Left lung (tissue), 4 donors: ENCODE measurements at regions not wholly inside any gene's neighbourhood (a gene's known extent, or its start where the extent isn't known, plus 50 kb on each side); places are given as distances from the start of the nearest gene placed in this dataset.

Experiments
- ATAC-seq: fragments of 200-7000 bp; cut with Tn5 transposase; one replicate; pipeline ENCODE4 v1.9.1; 2020; ENCODE audit warnings: moderate library complexity
- DNase-seq, 4 donors: peaks; one replicate each; pipeline ENCODE4 v3.0.0-alpha.2; 2013 to 2020
- H3K27ac ChIP-seq, 2 donors: fragments of 200-600 bp; sonication (generic) in 1 of 2; one replicate each; pipeline versions ENCODE4 v1.5.0 to v1.8.0; 2020 to 2021
- H3K27me3 ChIP-seq, 2 donors: fragments of 200-600 bp; sonication (generic) in 1 of 2; one replicate each; pipeline versions ENCODE4 v1.5.0 to v1.8.0; 2020 to 2021
- H3K36me3 ChIP-seq, 2 donors: fragments of 200-600 bp; sonication (generic) in 1 of 2; one replicate each; pipeline versions ENCODE4 v1.5.0 to v1.8.0; 2020 to 2021
- H3K4me1 ChIP-seq, 2 donors: fragments of 200-600 bp; one replicate each; pipeline ENCODE4 v1.8.0; 2021
- H3K4me3 ChIP-seq, 2 donors: fragments of 200-600 bp; sonication (generic) in 1 of 2; one replicate each; pipeline versions ENCODE4 v1.5.0 to v1.8.0; 2020 to 2021; ENCODE audit warnings: mild to moderate bottlenecking in 1 of 2
- H3K9me3 ChIP-seq, 2 donors: fragments of 200-600 bp; sonication (generic) in 1 of 2; one replicate each; pipeline versions ENCODE4 v1.5.0 to v1.8.0; 2020 to 2021
- intact Hi-C, 2 donors: fragments of 100-400 bp; cut with DNase I; formaldehyde crosslinking; loops; one replicate each; pipeline versions ENCODE4 v1.11.2 to v1.14.2; 2022
- TF ChIP-seq, protein P1 (sequence below), 2 donors: fragments of 200-600 bp; sonication (generic) in 1 of 2; IDR thresholded peaks; one replicate each; pipeline versions ENCODE4 v1.5.0 to v1.8.0; 2021; ENCODE audit warnings: antibody characterized with exemption in 2 of 2
- donor health status: DM: no; HTN: yes; CAD: no.
- donor health status: DM: no; HTN: no; CAD: no.

DNA sequence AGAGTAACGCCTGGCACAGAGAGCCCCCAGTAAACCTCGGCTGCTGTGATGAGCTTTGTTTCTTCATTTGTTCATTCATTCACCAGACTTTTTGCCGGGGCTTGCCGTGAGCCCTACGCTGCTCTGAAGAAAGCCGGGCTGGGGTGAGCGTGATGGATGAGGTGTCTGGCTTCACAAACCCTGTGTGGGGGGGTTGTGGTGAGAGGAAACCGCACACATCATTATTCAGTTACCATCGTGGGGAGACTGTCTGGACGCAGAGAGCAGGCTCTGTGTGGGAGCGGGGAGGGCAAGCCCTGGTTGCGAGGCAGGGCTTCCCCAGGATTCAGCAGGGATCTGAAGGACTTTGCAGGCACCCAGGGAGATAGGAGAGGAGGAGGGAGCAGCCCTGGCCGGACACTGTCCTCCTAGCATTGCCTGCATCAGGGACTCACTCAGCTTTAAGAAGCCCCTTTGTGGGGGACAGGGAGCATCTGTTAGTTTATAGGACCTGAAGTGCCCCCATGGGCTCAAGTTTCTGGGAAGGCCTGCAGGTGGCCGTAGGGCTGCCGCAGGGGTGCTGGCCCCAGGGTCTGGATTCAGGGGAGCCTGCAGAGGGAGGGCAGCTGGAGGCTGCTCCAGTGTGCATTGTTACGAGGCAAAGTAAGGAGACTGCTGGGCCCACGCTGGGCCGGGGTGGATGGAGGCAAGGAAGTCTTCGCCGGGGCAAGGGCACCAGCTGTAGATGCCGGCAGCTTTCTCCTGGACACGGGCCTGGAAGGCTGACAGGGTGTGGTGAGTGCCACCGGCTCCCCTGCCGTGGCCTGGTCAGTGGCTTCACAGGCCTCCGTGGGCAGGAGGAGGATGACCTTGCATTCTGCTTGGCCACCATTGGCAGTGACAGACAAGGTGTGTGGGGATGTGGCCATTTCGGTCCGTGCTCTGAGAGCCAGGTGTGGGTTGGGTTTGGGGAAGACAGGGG is 334.5 kb downstream of the SEC14L1 start:
- no peak overlapping the region for H3K27ac ChIP-seq
- H3K36me3 ChIP-seq = no peaks in the 10 kb centered on the region
- no peak overlapping the region for H3K4me3 ChIP-seq
- intact Hi-C loops = loop anchor here in 1 of 2 donors (5.0 kb wide), 1 partner anchor 43 kb away; no protein-coding TSS in a partner anchor
- DNase-seq (peak in 2 of 4 donors; percentile 71 to 83), ATAC-seq (peak; percentile 4)
- H3K9me3 ChIP-seq = no peaks in the 10 kb centered on the region
- peaks cover 66 to 98% of the 10 kb centered on the region in 2 donors for H3K4me1 ChIP-seq
- TF ChIP-seq, protein P1, sequence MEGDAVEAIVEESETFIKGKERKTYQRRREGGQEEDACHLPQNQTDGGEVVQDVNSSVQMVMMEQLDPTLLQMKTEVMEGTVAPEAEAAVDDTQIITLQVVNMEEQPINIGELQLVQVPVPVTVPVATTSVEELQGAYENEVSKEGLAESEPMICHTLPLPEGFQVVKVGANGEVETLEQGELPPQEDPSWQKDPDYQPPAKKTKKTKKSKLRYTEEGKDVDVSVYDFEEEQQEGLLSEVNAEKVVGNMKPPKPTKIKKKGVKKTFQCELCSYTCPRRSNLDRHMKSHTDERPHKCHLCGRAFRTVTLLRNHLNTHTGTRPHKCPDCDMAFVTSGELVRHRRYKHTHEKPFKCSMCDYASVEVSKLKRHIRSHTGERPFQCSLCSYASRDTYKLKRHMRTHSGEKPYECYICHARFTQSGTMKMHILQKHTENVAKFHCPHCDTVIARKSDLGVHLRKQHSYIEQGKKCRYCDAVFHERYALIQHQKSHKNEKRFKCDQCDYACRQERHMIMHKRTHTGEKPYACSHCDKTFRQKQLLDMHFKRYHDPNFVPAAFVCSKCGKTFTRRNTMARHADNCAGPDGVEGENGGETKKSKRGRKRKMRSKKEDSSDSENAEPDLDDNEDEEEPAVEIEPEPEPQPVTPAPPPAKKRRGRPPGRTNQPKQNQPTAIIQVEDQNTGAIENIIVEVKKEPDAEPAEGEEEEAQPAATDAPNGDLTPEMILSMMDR (IDR thresholded peaks at IDR 0.05) = no peak
- H3K27me3 ChIP-seq = no peaks in the 10 kb centered on the region

DNA sequence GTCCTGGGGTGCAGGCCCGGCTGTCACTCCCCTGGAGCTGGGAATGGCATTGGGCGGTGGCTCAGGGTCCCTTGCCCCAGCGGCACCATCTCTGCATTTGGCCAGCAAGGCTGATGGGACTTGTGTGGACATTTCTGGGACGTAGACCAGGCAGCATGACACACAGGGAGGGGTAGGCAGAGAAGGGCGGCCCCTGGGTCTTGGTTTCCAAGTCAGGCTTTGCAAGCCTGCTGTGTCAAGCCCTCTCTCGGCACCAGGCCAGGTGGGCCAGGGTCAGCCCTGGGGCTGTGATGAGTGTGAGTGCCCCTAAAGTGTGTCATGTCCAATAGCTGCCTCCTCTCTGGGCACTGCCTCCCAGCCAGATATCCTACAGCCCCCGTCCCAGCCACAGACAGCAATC is 335.2 kb downstream of the SEC14L1 start:
- Histone ChIP-seq H3K4me1 (peaks cover 63 to 91% of the 10 kb centered on the region in 2 donors), H3K27ac (no peak overlapping the region)
- intact Hi-C loops = loop anchor here in 1 of 2 donors (5.0 kb wide), 1 partner anchor 44 kb away; no protein-coding TSS in a partner anchor

DNA sequence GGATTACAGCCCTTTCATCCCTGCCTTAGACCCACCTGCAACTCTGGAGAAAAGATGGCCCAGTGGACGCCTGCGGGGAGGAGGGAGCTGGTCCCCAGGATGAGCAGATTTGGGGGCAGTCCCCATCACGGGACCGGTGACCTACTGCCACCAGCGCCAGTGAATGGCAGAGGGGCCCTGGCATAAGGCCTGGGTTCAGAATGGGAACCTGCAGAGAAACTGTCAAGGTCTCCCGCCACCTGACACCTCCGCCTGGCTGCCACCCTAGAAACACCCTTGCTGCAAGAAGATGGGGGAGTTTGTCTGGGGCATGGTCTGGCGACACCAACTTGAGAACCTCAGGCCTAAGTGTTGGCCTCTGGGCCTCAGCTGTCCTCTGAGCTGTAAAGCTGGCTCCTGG is 335.7 kb downstream of the SEC14L1 start:
- TF ChIP-seq, protein P1 (IDR thresholded peaks at IDR 0.05) = no peak
- DNase-seq = peak in 1 of 4 donors; percentile 39
- Histone ChIP-seq H3K4me3 (no peak overlapping the region), H3K36me3 (peaks cover 0 to 8% of the 10 kb centered on the region in 2 donors), H3K9me3 (no peaks in the 10 kb centered on the region), H3K4me1 (peaks cover 58 to 86% of the 10 kb centered on the region in 2 donors), H3K27me3 (no peaks in the 10 kb centered on the region), H3K27ac (no peak overlapping the region)
- intact Hi-C loops = loop anchor here in 1 of 2 donors (5.0 kb wide), 1 partner anchor 44 kb away; no protein-coding TSS in a partner anchor
- ATAC-seq = no peak

More for the DNA sequence above, 335.2 kb downstream of the SEC14L1 start:
- TF ChIP-seq, protein P1 (IDR thresholded peaks at IDR 0.05) = no peak
- no peak for ATAC-seq
- Histone ChIP-seq H3K27me3 (no peaks in the 10 kb centered on the region), H3K9me3 (no peaks in the 10 kb centered on the region), H3K36me3 (peaks cover 0 to 4% of the 10 kb centered on the region in 2 donors), H3K4me3 (no peak overlapping the region)
- peak in 1 of 4 donors; percentile 58 for DNase-seq

DNA sequence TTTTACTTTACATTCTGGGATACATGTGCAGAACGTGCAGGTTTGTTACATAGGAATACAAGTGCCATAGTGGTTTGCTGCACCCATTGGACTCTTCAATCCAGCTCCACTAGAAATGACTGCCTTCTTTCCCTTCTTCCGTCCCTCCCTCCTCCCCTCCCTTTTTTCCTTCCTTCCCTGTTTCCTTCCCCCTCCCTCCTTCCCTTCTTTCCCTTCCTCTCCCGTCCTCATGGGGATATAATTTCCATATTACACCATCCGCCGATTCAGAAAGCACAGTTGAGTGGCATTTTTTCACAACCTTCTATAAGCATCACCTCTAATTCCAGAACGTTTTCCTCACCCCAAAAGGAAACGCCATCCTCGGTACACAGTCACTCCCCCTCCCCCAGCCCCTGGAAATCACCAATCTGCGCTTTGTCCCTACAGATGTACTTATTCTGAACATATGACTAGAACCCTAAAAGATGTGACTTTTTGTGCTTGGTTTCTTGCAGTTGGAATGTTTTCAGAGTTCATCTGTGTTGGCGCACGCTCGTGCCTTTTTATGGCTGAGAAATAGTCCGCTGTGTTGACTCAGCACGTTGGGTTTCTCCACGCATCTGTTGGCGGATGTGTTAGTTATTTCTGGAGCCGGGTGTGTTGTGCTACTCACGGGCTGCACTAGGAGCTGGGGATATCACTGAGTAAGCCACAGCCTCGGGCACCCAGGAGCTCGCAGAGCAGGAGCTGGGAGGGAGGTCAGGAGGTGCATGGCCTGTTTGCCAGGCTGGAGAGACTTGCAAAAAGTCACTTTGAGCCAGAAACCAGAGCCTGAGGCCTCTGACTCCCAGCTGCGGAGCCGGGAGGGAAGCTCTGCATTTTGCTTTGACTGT is 336.4 kb downstream of the SEC14L1 start:
- DNase-seq = peak in 3 of 4 donors; percentile 59 to 85 (median 67)
- TF ChIP-seq, protein P1 (IDR thresholded peaks at IDR 0.05) = no peak
- Histone ChIP-seq H3K27me3 (no peaks in the 10 kb centered on the region), H3K9me3 (no peaks in the 10 kb centered on the region), H3K36me3 (peaks cover 0 to 14% of the 10 kb centered on the region in 2 donors), H3K27ac (peak overlapping the region in 1 of 2 donors; percentile 33), H3K4me1 (peaks cover 51 to 80% of the 10 kb centered on the region in 2 donors), H3K4me3 (no peak overlapping the region)
- intact Hi-C loops = loop anchor here in 1 of 2 donors (5.0 kb wide), 1 partner anchor 45 kb away; no protein-coding TSS in a partner anchor
- peak; percentile 12 for ATAC-seq
